ENCODE measurements at regions not wholly inside any gene's neighbourhood (a gene's known extent, or its start where the extent isn't known, plus 50 kb on each side); places are given as distances from the start of the nearest gene placed in this dataset.

- Histone ChIP-seq H3K4me3 (ENCODE audit: low read length in 3 of 3) (peak overlapping the region in 1 of 3 donors; percentile 33), H3K9me3 (ENCODE audit: control insufficient read depth in 2 of 3, insufficient read depth in 1 of 3, low read length in 3 of 3) (peaks cover 0 to 43% (median 9%) of the 10 kb centered on the region in 3 donors)
Measured at GRCh38 chr10:130300608-130301020, 164.4 kb downstream of the GLRX3 start.

GRCh38 chr10:130301021-130301892 is 165.1 kb downstream of the GLRX3 start:
- H3K9me3 ChIP-seq (ENCODE audit: control insufficient read depth in 2 of 3, insufficient read depth in 1 of 3, low read length in 3 of 3) = peaks cover 0 to 49% (median 9%) of the 10 kb centered on the region in 3 donors
- H3K4me3 ChIP-seq (ENCODE audit: low read length in 3 of 3) = peak overlapping the region in 1 of 3 donors; percentile 19
- H3K9ac ChIP-seq (ENCODE audit: low read length in 3 of 3) = no peak overlapping the region
- DNase-seq = peak; percentile 43 to 95 (median 72)
- no peak overlapping the region for H3K27ac ChIP-seq (ENCODE audit: low read depth in 2 of 2, low read length in 2 of 2)
- no peak for FAIRE-seq
- intact Hi-C loops (cut with DNase I) = no loop called here
- H3K27me3 ChIP-seq (ENCODE audit: control insufficient read depth, insufficient read depth, low read length) = no peaks in the 10 kb centered on the region
- no peaks in the 10 kb centered on the region for H3K4me1 ChIP-seq (ENCODE audit: control insufficient read depth in 2 of 3, insufficient read depth in 2 of 3, low read depth in 1 of 3, low read length in 3 of 3)
- TF ChIP-seq CTCF (IDR thresholded peaks at IDR 0.05; ENCODE audit: borderline replicate concordance, extremely low read depth, insufficient read depth) = no peak
- H3K36me3 ChIP-seq (ENCODE audit: control insufficient read depth in 2 of 3, insufficient read depth in 3 of 3, low read length in 3 of 3) = no peaks in the 10 kb centered on the region

More at GRCh38 chr10:130300608-130301020, 164.4 kb downstream of the GLRX3 start:
- Histone ChIP-seq H3K36me3 (ENCODE audit: control insufficient read depth in 2 of 3, insufficient read depth in 3 of 3, low read length in 3 of 3) (no peaks in the 10 kb centered on the region), H3K4me1 (ENCODE audit: control insufficient read depth in 2 of 3, insufficient read depth in 2 of 3, low read depth in 1 of 3, low read length in 3 of 3) (no peaks in the 10 kb centered on the region), H3K27ac (ENCODE audit: low read depth in 2 of 2, low read length in 2 of 2) (no peak overlapping the region), H3K9ac (ENCODE audit: low read length in 3 of 3) (no peak overlapping the region), H3K27me3 (ENCODE audit: control insufficient read depth, insufficient read depth, low read length) (no peaks in the 10 kb centered on the region)
- intact Hi-C loops (cut with DNase I) = no loop called here
- DNase-seq = peak in 4 of 5 donors; percentile 41 to 90 (median 58)
- TF ChIP-seq CTCF (IDR thresholded peaks at IDR 0.05; ENCODE audit: borderline replicate concordance, extremely low read depth, insufficient read depth) = no peak
- FAIRE-seq = no peak

GRCh38 chr10:130326954-130327353 is 190.8 kb downstream of the GLRX3 start:
- FAIRE-seq = no peak

More at GRCh38 chr10:130326954-130327353, 190.8 kb downstream of the GLRX3 start:
- DNase-seq = no peak
- H3K9me3 ChIP-seq (ENCODE audit: control insufficient read depth in 2 of 3, insufficient read depth in 1 of 3, low read length in 3 of 3) = peaks cover 0 to 14% (median 4%) of the 10 kb centered on the region in 3 donors
- H3K36me3 ChIP-seq (ENCODE audit: control insufficient read depth in 2 of 3, insufficient read depth in 3 of 3, low read length in 3 of 3) = no peaks in the 10 kb centered on the region
- H3K4me3 ChIP-seq (ENCODE audit: low read length in 3 of 3) = no peak overlapping the region
- no peaks in the 10 kb centered on the region for H3K4me1 ChIP-seq (ENCODE audit: control insufficient read depth in 2 of 3, insufficient read depth in 2 of 3, low read depth in 1 of 3, low read length in 3 of 3)
- no peak overlapping the region for H3K9ac ChIP-seq (ENCODE audit: low read length in 3 of 3)
- intact Hi-C loops (cut with DNase I) = no loop called here
- no peaks in the 10 kb centered on the region for H3K27me3 ChIP-seq (ENCODE audit: control insufficient read depth, insufficient read depth, low read length)
- no peak for TF ChIP-seq CTCF (IDR thresholded peaks at IDR 0.05; ENCODE audit: borderline replicate concordance, extremely low read depth, insufficient read depth)
- no peak overlapping the region for H3K27ac ChIP-seq (ENCODE audit: low read depth in 2 of 2, low read length in 2 of 2)
